Panc1 (cell line): ENCODE measurements at regions not wholly inside any gene's neighbourhood (a gene's known extent, or its start where the extent isn't known, plus 50 kb on each side); places are given as distances from the start of the nearest gene placed in this dataset.

ENCODE experiments used
- ATAC-seq: fragments of 200-7000 bp; cut with Tn5 transposase; 2 replicates; pipeline ENCODE4 v1.9.1; 2020; ENCODE audit warnings: mild to moderate bottlenecking, moderate library complexity
- BruUV-seq: library from RNA; stranded (reverse); fragments of 400-500 nt; replicated peaks from 2 replicates; lab custom pipeline; 2021; lab: Mats Ljungman, UMichigan
- CTCF ChIA-PET: fragments of 300-600 bp; sonication (Branson Sonifier 250); formaldehyde crosslinking; loops from one replicate; lab custom pipeline; 2022; ENCODE audit warnings: antibody characterized with exemption; lab: Charles Lee
- POLR2A ChIA-PET: fragments of 300-600 bp; sonication (Branson Sonifier 250); formaldehyde crosslinking; loops from one replicate; lab custom pipeline; 2022; ENCODE audit warnings: antibody characterized with exemption; lab: Charles Lee
- DNase-seq: peaks from one replicate; pipeline ENCODE4 v3.0.0-alpha.2; 2010; ENCODE audit warnings: low read depth, low spot score
- H3K27ac ChIP-seq: 2 replicates; pipeline ENCODE4 v1.5.1; 2011; ENCODE audit warnings: mild to moderate bottlenecking, low read length, inconsistent platforms
- H3K27me3 ChIP-seq: fragments of 200-500 bp; sonication (Bioruptor generic); 2 replicates; pipeline ENCODE4 v1.6.0; 2014; ENCODE audit warnings: low read length, inconsistent platforms; ENCODE audit not compliant: control insufficient read depth, insufficient read depth
- H3K36me3 ChIP-seq: fragments of 200-500 bp; sonication (Bioruptor generic); 2 replicates; pipeline ENCODE4 v1.5.1; 2014; ENCODE audit warnings: inconsistent platforms, mild to moderate bottlenecking, low read length, moderate library complexity; ENCODE audit not compliant: control insufficient read depth, insufficient read depth
- H3K4me1 ChIP-seq: 2 replicates; pipeline ENCODE4 v1.5.1; 2011; ENCODE audit warnings: inconsistent platforms, mild to moderate bottlenecking, low read length, moderate library complexity; ENCODE audit not compliant: control insufficient read depth, insufficient read depth
- H3K4me3 ChIP-seq, 2 experiments: 2 replicates each; pipeline ENCODE4 v1.5.1; 2011 to 2012; ENCODE audit warnings: low read depth in 2 of 2, low read length in 2 of 2, mild to moderate bottlenecking in 2 of 2, inconsistent platforms in 1 of 2, moderate library complexity in 1 of 2
- H3K9me3 ChIP-seq: fragments of 200-500 bp; sonication (Bioruptor generic); 2 replicates; pipeline ENCODE4 v1.5.1; 2014; ENCODE audit warnings: low read depth, mild to moderate bottlenecking, inconsistent platforms, low read length, moderate library complexity; ENCODE audit not compliant: control insufficient read depth, insufficient read depth
- CTCF ChIP-seq: fragments of 450-650 bp; IDR thresholded peaks from 2 replicates; pipeline ENCODE4 v1.5.1; 2017; ENCODE audit warnings: mild to moderate bottlenecking
- POLR2AphosphoS5 ChIP-seq: IDR thresholded peaks from 2 replicates; pipeline ENCODE4 v1.6.1; 2012; ENCODE audit warnings: mild to moderate bottlenecking, low read depth, low read length, moderate library complexity
- REST ChIP-seq, 2 experiments: IDR thresholded peaks; 2 replicates each; pipeline ENCODE4 v1.6.1; 2011 to 2012; ENCODE audit warnings: low read depth in 2 of 2, control low read depth in 1 of 2, low read length in 1 of 2, mild to moderate bottlenecking in 1 of 2, moderate library complexity in 1 of 2; ENCODE audit not compliant: insufficient read depth in 1 of 2
- SIN3A ChIP-seq: IDR thresholded peaks from 2 replicates; pipeline ENCODE4 v1.6.1; 2012; ENCODE audit warnings: low read depth, mild to moderate bottlenecking, low read length, moderate library complexity, borderline replicate concordance; ENCODE audit not compliant: insufficient read depth
- TCF7L2 ChIP-seq: IDR thresholded peaks from 2 replicates; pipeline ENCODE4 v1.6.1; 2011; ENCODE audit warnings: mild to moderate bottlenecking, low read depth, low read length, inconsistent platforms
- in situ Hi-C: cut with HindIII; loops from 2 replicates; pipeline ENCODE4 v1.10.0; 2016; ENCODE audit warnings: low sequenced_read_pairs, low pct_unique_long_range_greater_than_20kb
- intact Hi-C: fragments of 100-400 bp; cut with micrococcal nuclease; formaldehyde crosslinking; loops from one replicate; pipeline ENCODE4 v1.10.0; 2022; ENCODE audit not compliant: unreplicated experiment

GRCh38 chr2:78251708-78252107, 729.5 kb upstream of the LRRTM4 start:
- no TSS peak for BruUV-seq
- POLR2A ChIA-PET: no interaction called here
- intact Hi-C loops: no loop called here
- Histone ChIP-seq H3K4me1 (no peaks in the 10 kb centered on the region), H3K27me3 (no peaks in the 10 kb centered on the region), H3K27ac (no peak overlapping the region), H3K36me3 (no peaks in the 10 kb centered on the region), H3K4me3 (no peak overlapping the region), H3K9me3 (no peaks in the 10 kb centered on the region)
- no peak for TF ChIP-seq SIN3A
- no peak for TF ChIP-seq REST (IDR thresholded peaks at IDR 0.05; ENCODE audit: insufficient read depth in 1 of 2, low read depth in 2 of 2, low read length in 1 of 2)
- TF ChIP-seq POLR2AphosphoS5: no peak
- TF ChIP-seq TCF7L2: no peak
- no peak for TF ChIP-seq CTCF
- in situ Hi-C loops: no loop called here
- CTCF ChIA-PET: no interaction called here
- no peak for ATAC-seq
- DNase-seq: no peak

GRCh38 chr2:78260861-78261260, 738.7 kb upstream of the LRRTM4 start:
- Histone ChIP-seq H3K4me3 (no peak overlapping the region), H3K36me3 (no peaks in the 10 kb centered on the region), H3K27me3 (no peaks in the 10 kb centered on the region), H3K4me1 (no peaks in the 10 kb centered on the region), H3K27ac (no peak overlapping the region), H3K9me3 (no peaks in the 10 kb centered on the region)
- BruUV-seq: no TSS peak
- DNase-seq: no peak
- ChIA-PET POLR2A (no interaction called here), CTCF (no interaction called here)
- intact Hi-C loops: no loop called here
- in situ Hi-C loops: no loop called here
- TF ChIP-seq POLR2AphosphoS5 (no peak), SIN3A (no peak), REST (IDR thresholded peaks at IDR 0.05; ENCODE audit: insufficient read depth in 1 of 2, low read depth in 2 of 2, low read length in 1 of 2) (no peak), TCF7L2 (no peak), CTCF (no peak)
- ATAC-seq: no peak
